H9 (cell line): ENCODE measurements at regions not wholly inside any gene's neighbourhood (a gene's known extent, or its start where the extent isn't known, plus 50 kb on each side); places are given as distances from the start of the nearest gene placed in this dataset.

Source experiments
- DNase-seq: peaks from one replicate; pipeline ENCODE4 v3.0.0-alpha.2; 2017
- H2AFZ ChIP-seq: one replicate; pipeline ENCODE4 v1.6.1; 2013; ENCODE audit warnings: mild to moderate bottlenecking, low read length, control low read depth, moderate library complexity
- H2AK5ac ChIP-seq: 2 replicates; pipeline ENCODE4 v1.6.1; 2013; ENCODE audit warnings: low read length, control low read depth, mixed read lengths; ENCODE audit not compliant: insufficient read length
- H2BK120ac ChIP-seq: one replicate; pipeline ENCODE4 v1.6.1; 2013; ENCODE audit warnings: low read depth, mild to moderate bottlenecking, low read length, control low read depth, inconsistent platforms; ENCODE audit not compliant: poor library complexity, severe bottlenecking
- H2BK12ac ChIP-seq: 2 replicates; pipeline ENCODE4 v1.6.1; 2013; ENCODE audit warnings: low read length, control low read depth, mixed read lengths, low read depth; ENCODE audit not compliant: insufficient read length
- H2BK15ac ChIP-seq: 2 replicates; pipeline ENCODE4 v1.6.1; 2013; ENCODE audit warnings: low read depth, low read length, control low read depth
- H2BK20ac ChIP-seq: one replicate; pipeline ENCODE4 v1.6.1; 2013; ENCODE audit warnings: low read depth, mild to moderate bottlenecking, low read length, control low read depth, inconsistent platforms; ENCODE audit not compliant: poor library complexity, severe bottlenecking
- H2BK5ac ChIP-seq: 2 replicates; pipeline ENCODE4 v1.6.1; 2013; ENCODE audit warnings: low read length, control low read depth, mixed read lengths; ENCODE audit not compliant: insufficient read length
- H3K14ac ChIP-seq: 2 replicates; pipeline ENCODE4 v1.6.1; 2013; ENCODE audit warnings: low read length, control low read depth; ENCODE audit not compliant: insufficient read depth
- H3K18ac ChIP-seq: 2 replicates; pipeline ENCODE4 v1.6.1; 2013; ENCODE audit warnings: low read depth, mild to moderate bottlenecking, mixed read lengths, low read length, control low read depth; ENCODE audit not compliant: insufficient read length
- H3K23ac ChIP-seq: 2 replicates; pipeline ENCODE4 v1.6.1; 2013; ENCODE audit warnings: low read length, control low read depth, mixed read lengths, low read depth; ENCODE audit not compliant: insufficient read length
- H3K23me2 ChIP-seq: 2 replicates; pipeline ENCODE4 v1.6.1; 2013; ENCODE audit warnings: low read depth, mild to moderate bottlenecking, mixed read lengths, low read length, control low read depth; ENCODE audit not compliant: insufficient read length, poor library complexity, severe bottlenecking
- H3K27ac ChIP-seq: 2 replicates; pipeline ENCODE4 v1.5.1; 2013; ENCODE audit warnings: low read length, control low read depth, mixed read lengths, low read depth; ENCODE audit not compliant: insufficient read length
- H3K27me3 ChIP-seq: 2 replicates; pipeline ENCODE4 v1.6.1; 2013; ENCODE audit warnings: low read length, control low read depth, inconsistent platforms; ENCODE audit not compliant: insufficient read depth
- H3K4ac ChIP-seq: 2 replicates; pipeline ENCODE4 v1.6.1; 2013; ENCODE audit warnings: low read depth, mild to moderate bottlenecking, control low read depth, inconsistent platforms, low read length, moderate library complexity
- H3K4me1 ChIP-seq: 2 replicates; pipeline ENCODE4 v1.6.1; 2013; ENCODE audit warnings: low read length, control low read depth, inconsistent platforms; ENCODE audit not compliant: insufficient read depth
- H3K4me2 ChIP-seq: 2 replicates; pipeline ENCODE4 v1.6.1; 2013; ENCODE audit warnings: low read length, control low read depth, mixed read lengths; ENCODE audit not compliant: insufficient read length, insufficient read depth
- H3K56ac ChIP-seq: 2 replicates; pipeline ENCODE4 v1.6.1; 2013; ENCODE audit warnings: low read depth, mild to moderate bottlenecking, mixed read lengths, low read length, control low read depth; ENCODE audit not compliant: insufficient read length
- H3K79me1 ChIP-seq: 2 replicates; pipeline ENCODE4 v1.6.1; 2013; ENCODE audit warnings: low read depth, mild to moderate bottlenecking, moderate library complexity, low read length, control low read depth, inconsistent platforms; ENCODE audit not compliant: insufficient read depth, poor library complexity, severe bottlenecking
- H3K79me2 ChIP-seq: 2 replicates; pipeline ENCODE4 v1.6.1; 2013; ENCODE audit warnings: low read length, control low read depth, inconsistent platforms; ENCODE audit not compliant: insufficient read depth
- H3K9ac ChIP-seq: 2 replicates; pipeline ENCODE4 v1.6.1; 2013; ENCODE audit warnings: low read length, control low read depth, mixed read lengths; ENCODE audit not compliant: insufficient read length; ENCODE audit errors: extremely low read depth
- H3K9me3 ChIP-seq: one replicate; pipeline ENCODE4 v1.6.1; 2013; ENCODE audit warnings: low read depth, low read length, inconsistent platforms; ENCODE audit not compliant: control insufficient read depth
- H3T11ph ChIP-seq: one replicate; pipeline ENCODE4 v1.6.1; 2013; ENCODE audit warnings: mild to moderate bottlenecking, low read length, control low read depth, inconsistent platforms
- H4K20me1 ChIP-seq: one replicate; pipeline ENCODE4 v1.6.1; 2013; ENCODE audit not compliant: control insufficient read depth, insufficient read length, insufficient read depth
- H4K5ac ChIP-seq: 2 replicates; pipeline ENCODE4 v1.6.1; 2013; ENCODE audit warnings: low read depth, mild to moderate bottlenecking, mixed read lengths, low read length, control low read depth; ENCODE audit not compliant: insufficient read length
- H4K8ac ChIP-seq: replicated peaks from 2 replicates; pipeline ENCODE4 v1.6.1; 2013; ENCODE audit warnings: low read length, control low read depth, mixed read lengths, low read depth; ENCODE audit not compliant: insufficient read length
- H4K91ac ChIP-seq: 2 replicates; pipeline ENCODE4 v1.6.1; 2013; ENCODE audit warnings: low read depth, mild to moderate bottlenecking, moderate library complexity, mixed read lengths, low read length, control low read depth; ENCODE audit not compliant: insufficient read length
- H3K27ac Mint-ChIP-seq, 3 experiments: 2 replicates in 2 of 3; 3 replicates in 1 of 3; pipeline ENCODE4 v1.8.0; 2020 to 2021; ENCODE audit warnings: mixed read lengths in 3 of 3, mild to moderate bottlenecking in 1 of 3, moderate library complexity in 1 of 3
- H3K27me3 Mint-ChIP-seq: 2 replicates; pipeline ENCODE4 v1.8.0; 2021; ENCODE audit warnings: low read depth, mild to moderate bottlenecking, moderate library complexity, mixed read lengths
- H3K36me3 Mint-ChIP-seq, 3 experiments: 2 replicates in 2 of 3; 3 replicates in 1 of 3; pipeline ENCODE4 v1.8.0; 2020 to 2021; ENCODE audit warnings: low read depth in 3 of 3, mixed read lengths in 3 of 3; ENCODE audit not compliant: insufficient read depth in 1 of 3
- H3K4me1 Mint-ChIP-seq, 2 experiments: 2 replicates each; pipeline ENCODE4 v1.8.0; 2020; ENCODE audit warnings: mixed read lengths in 2 of 2
- H3K4me3 Mint-ChIP-seq, 2 experiments: 2 replicates in 1 of 2; 3 replicates in 1 of 2; pipeline ENCODE4 v1.8.0; 2020 to 2021; ENCODE audit warnings: mild to moderate bottlenecking in 2 of 2, mixed read lengths in 2 of 2, moderate library complexity in 1 of 2
- H3K9me3 Mint-ChIP-seq, 2 experiments: 2 replicates in 1 of 2; 3 replicates in 1 of 2; pipeline ENCODE4 v1.8.0; 2020; ENCODE audit warnings: mild to moderate bottlenecking in 2 of 2, mixed read lengths in 2 of 2, moderate library complexity in 1 of 2
- WGBS: extraction: QIAGEN DNeasy Blood & Tissue Kit; methylation state at CpG from one replicate; pipeline ENCODE4 v1.1.7; 2013; ENCODE audit warnings: missing lambda C conversion rate, low lambda C conversion rate, mixed read lengths; ENCODE audit not compliant: insufficient read length; ENCODE audit errors: extremely low coverage; 5-methylcytosine and 5-hydroxymethylcytosine counted together
- TF ChIP-seq, protein P1 (sequence below): fragments of 200-600 bp; sonication (generic); conservative IDR thresholded peaks from 3 replicates; pipeline ENCODE4 v1.8.0; 2021; ENCODE audit warnings: antibody characterized with exemption, mild to moderate bottlenecking

DNA sequence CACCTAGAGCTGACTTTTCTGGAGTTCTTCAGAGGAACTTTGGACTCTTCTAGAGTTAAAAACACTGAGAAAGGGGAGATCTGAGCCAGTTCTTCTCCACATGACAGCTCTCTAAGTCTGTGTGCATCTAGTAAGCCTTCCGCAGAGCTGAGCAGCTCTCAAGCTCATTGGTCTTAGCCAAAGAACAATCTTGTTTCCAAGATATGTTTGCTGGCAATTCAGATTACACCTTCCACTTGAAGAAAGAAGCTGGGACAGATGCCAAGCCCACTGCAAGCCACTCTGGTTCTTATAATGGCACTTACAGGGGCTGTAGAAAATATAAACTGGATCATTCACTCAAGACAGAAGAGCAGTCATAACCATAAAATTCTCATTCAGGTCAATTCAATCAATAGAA lies 134.1 kb upstream of the TOX3 start:
- no peak overlapping the region for H2BK5ac ChIP-seq
- no peak overlapping the region for H2BK12ac ChIP-seq
- no peak overlapping the region for H2AK5ac ChIP-seq
- no peaks in the 10 kb centered on the region for H3K4me1 ChIP-seq
- no peak overlapping the region for H3K4me2 ChIP-seq
- Mint-ChIP-seq H3K27ac (no peak overlapping the region), H3K36me3 (peaks cover 0 to 6% (median 1%) of the 10 kb centered on the region in 3 experiments; a peak in 1 of 7 replicates), H3K4me3 (no peak overlapping the region), H3K9me3 (peaks cover 3 to 7% of the 10 kb centered on the region in 2 experiments; a peak in 2 of 5 replicates), H3K27me3 (peaks cover 2% of the 10 kb centered on the region; the same call in 1 of the 2 replicates), H3K4me1 (no peaks in the 10 kb centered on the region)
- TF ChIP-seq, protein P1, sequence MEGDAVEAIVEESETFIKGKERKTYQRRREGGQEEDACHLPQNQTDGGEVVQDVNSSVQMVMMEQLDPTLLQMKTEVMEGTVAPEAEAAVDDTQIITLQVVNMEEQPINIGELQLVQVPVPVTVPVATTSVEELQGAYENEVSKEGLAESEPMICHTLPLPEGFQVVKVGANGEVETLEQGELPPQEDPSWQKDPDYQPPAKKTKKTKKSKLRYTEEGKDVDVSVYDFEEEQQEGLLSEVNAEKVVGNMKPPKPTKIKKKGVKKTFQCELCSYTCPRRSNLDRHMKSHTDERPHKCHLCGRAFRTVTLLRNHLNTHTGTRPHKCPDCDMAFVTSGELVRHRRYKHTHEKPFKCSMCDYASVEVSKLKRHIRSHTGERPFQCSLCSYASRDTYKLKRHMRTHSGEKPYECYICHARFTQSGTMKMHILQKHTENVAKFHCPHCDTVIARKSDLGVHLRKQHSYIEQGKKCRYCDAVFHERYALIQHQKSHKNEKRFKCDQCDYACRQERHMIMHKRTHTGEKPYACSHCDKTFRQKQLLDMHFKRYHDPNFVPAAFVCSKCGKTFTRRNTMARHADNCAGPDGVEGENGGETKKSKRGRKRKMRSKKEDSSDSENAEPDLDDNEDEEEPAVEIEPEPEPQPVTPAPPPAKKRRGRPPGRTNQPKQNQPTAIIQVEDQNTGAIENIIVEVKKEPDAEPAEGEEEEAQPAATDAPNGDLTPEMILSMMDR = no peak
- no peak overlapping the region for H2AFZ ChIP-seq
- H3K79me1 ChIP-seq = no peaks in the 10 kb centered on the region
- H3K23me2 ChIP-seq = no peaks in the 10 kb centered on the region
- no peak overlapping the region for H2BK20ac ChIP-seq
- no peak for DNase-seq
- no CpG with 5 or more reads among the region's 1 CpG for WGBS
- no peak overlapping the region for H3K27ac ChIP-seq
- no peak overlapping the region for H2BK15ac ChIP-seq
- no peaks in the 10 kb centered on the region for H3K9me3 ChIP-seq
- no peak overlapping the region for H2BK120ac ChIP-seq
- H3K18ac ChIP-seq = no peak overlapping the region
- H4K5ac ChIP-seq = no peak overlapping the region
- no peak overlapping the region for H3T11ph ChIP-seq
- no peak overlapping the region for H3K14ac ChIP-seq
- H3K27me3 ChIP-seq = no peaks in the 10 kb centered on the region
- H3K56ac ChIP-seq = no peak overlapping the region
- H3K9ac ChIP-seq = no peak overlapping the region
- H4K20me1 ChIP-seq = no peaks in the 10 kb centered on the region
- H3K23ac ChIP-seq = no peak overlapping the region
- no peak overlapping the region for H4K91ac ChIP-seq
- no peaks in the 10 kb centered on the region for H3K79me2 ChIP-seq
- no peak overlapping the region for H4K8ac ChIP-seq
- no peak overlapping the region for H3K4ac ChIP-seq
